Cardiac fibroblast (primary cell): ENCODE measurements at regions not wholly inside any gene's neighbourhood (a gene's known extent, or its start where the extent isn't known, plus 50 kb on each side); places are given as distances from the start of the nearest gene placed in this dataset.

Experiments used
- DNase-seq, 2 donors: peaks; one replicate each; pipeline versions ENCODE4 v3.0.0 to v3.0.0-alpha.2; 2010; ENCODE audit warnings: low read depth in 2 of 2
- H3K4me3 ChIP-seq, 2 donors: replicated peaks in 1 of 2; 1 replicate in 1 of 2; 2 replicates in 1 of 2; pipeline ENCODE4 v1.5.1; 2011; ENCODE audit warnings: low read depth in 2 of 2, low read length in 2 of 2, mild to moderate bottlenecking in 2 of 2, moderate library complexity in 1 of 2
- CTCF ChIP-seq: IDR thresholded peaks from one replicate; pipeline ENCODE4 v1.5.1; 2011; ENCODE audit warnings: low read depth, mild to moderate bottlenecking, low read length, inconsistent platforms

DNA sequence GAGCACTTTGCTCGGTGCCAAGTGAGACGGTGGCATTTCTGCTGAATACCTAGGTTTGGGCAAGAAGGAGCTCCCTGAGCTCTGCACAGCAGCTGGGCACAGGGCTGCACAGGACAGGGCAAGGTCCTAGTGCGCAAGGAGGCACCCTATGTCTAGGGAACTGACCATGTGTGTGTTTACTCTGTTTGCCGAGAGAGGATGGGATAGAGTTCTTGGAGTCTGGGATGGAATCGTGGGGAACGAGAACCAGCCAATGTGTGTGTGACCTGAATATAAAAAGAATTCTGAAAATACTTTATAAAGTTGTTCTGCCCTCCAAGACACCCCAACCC, 179.5 kb upstream of the NECTIN1 start:
- no peak for TF ChIP-seq CTCF
- no peak for DNase-seq

GRCh38 chr11:119907878-119908572, 179.0 kb upstream of the NECTIN1 start:
- no peak overlapping the region for H3K4me3 ChIP-seq
- no peak for DNase-seq
- no peak for TF ChIP-seq CTCF

More for the DNA sequence above, 179.5 kb upstream of the NECTIN1 start:
- no peak overlapping the region for H3K4me3 ChIP-seq

DNA sequence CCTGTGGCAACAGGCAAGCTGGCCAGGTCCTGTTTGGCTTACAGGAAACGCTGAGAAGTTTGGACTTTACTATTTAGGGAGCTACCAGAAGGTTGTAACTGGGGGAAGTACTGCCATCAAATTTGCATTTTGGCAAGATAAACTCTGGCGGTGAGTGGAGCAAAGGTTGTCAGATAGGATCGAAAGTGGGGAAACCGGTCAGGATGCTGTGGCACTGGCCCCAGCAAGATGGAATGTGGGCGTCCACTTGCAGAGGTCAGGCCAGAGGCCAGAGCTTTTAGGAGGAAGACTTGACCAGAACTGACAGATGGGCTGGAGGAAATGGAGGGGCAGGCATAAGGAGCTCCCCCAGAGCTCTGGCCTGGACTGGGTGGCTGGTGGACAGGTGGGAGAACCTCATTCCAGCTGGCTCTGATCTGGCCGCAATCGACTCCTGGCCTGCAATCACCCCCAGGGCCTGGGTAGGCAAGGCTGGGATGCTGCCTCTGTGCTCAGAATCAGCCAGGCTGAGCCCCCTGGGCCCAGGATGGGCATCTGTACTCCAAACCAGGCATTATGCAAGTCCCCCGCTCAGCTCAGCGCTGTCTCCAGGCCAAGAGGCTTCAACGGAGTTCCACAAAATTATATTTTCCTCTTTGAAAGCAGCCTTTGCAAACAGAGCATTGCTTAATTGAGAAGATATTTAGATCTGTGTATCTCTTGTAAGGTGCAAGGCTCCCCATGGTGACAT, 178.3 kb upstream of the NECTIN1 start:
- TF ChIP-seq CTCF = no peak
- H3K4me3 ChIP-seq = no peak overlapping the region
- no peak for DNase-seq

DNA sequence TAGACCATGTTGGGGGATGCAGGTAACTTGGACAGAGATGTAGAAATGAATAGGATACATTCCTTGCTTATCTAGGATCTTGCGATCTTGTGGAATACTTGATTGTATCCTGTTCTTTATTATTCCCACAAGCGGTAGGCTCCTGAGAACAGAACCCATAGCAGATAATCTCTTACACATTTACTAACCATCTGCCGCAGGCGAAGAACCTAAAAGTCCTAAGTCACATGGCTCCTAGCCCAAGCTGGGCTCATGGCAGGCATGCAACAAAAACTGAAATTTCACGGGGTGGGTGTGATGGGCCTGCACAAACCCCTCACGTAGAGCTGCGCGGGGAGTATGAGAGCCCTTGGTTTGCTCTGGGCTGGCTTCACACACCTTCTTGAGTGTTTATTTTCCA, 177.4 kb upstream of the NECTIN1 start:
- no peak overlapping the region for H3K4me3 ChIP-seq
- no peak for DNase-seq
- TF ChIP-seq CTCF = no peak

GRCh38 chr11:119905162-119905561, 176.2 kb upstream of the NECTIN1 start:
- H3K4me3 ChIP-seq = no peak overlapping the region
- no peak for TF ChIP-seq CTCF
- no peak for DNase-seq

- H3K4me3 ChIP-seq = no peak overlapping the region
- TF ChIP-seq CTCF = no peak
- DNase-seq = no peak
These were observed 175.6 kb upstream of the NECTIN1 start for GRCh38 chr11:119904531-119905035.
